HG02970 (cell line): ENCODE measurements at regions not wholly inside any gene's neighbourhood (a gene's known extent, or its start where the extent isn't known, plus 50 kb on each side); places are given as distances from the start of the nearest gene placed in this dataset.

ENCODE experiments used
- ATAC-seq: cut with Tn5 transposase; IDR thresholded peaks from one replicate; pipeline ENCODE4 v1.9.1; 2021; ENCODE audit warnings: mild to moderate bottlenecking, moderate library complexity, moderate number of reproducible peaks; ENCODE audit not compliant: unreplicated experiment, low FRiP score

GRCh38 chr6:40770794-40771193 is 183.6 kb upstream of the LRFN2 start:
- no peak for ATAC-seq

- no peak for ATAC-seq
Observed at GRCh38 chr6:40764726-40765125, 177.6 kb upstream of the LRFN2 start.

GRCh38 chr6:40762981-40763380 is 175.8 kb upstream of the LRFN2 start:
- no peak for ATAC-seq

GRCh38 chr6:40760887-40761286 is 173.7 kb upstream of the LRFN2 start:
- ATAC-seq, result no peak

GRCh38 chr6:40759838-40760237 is 172.7 kb upstream of the LRFN2 start:
- ATAC-seq, result no peak

GRCh38 chr6:40759264-40759663 is 172.1 kb upstream of the LRFN2 start:
- no peak for ATAC-seq

GRCh38 chr6:40755749-40756452 is 168.7 kb upstream of the LRFN2 start:
- ATAC-seq, result no peak

GRCh38 chr6:40755046-40755681 is 168.0 kb upstream of the LRFN2 start:
- ATAC-seq, result no peak

GRCh38 chr6:40754461-40755045 is 167.4 kb upstream of the LRFN2 start:
- ATAC-seq, result no peak

GRCh38 chr6:40753675-40754448 is 166.7 kb upstream of the LRFN2 start:
- no peak for ATAC-seq

GRCh38 chr6:40753048-40753447 is 165.9 kb upstream of the LRFN2 start:
- ATAC-seq, result no peak

- no peak for ATAC-seq
Observed at GRCh38 chr6:40744835-40745234, 157.7 kb upstream of the LRFN2 start.

- ATAC-seq, result no peak
Observed at GRCh38 chr6:40743690-40744446, 156.7 kb upstream of the LRFN2 start.

- no peak for ATAC-seq
Observed at GRCh38 chr6:40743226-40743625, 156.1 kb upstream of the LRFN2 start.

- ATAC-seq, result no peak
Observed at GRCh38 chr6:40740518-40740917, 153.4 kb upstream of the LRFN2 start.

- ATAC-seq, result no peak
Observed at GRCh38 chr6:40738551-40739193, 151.5 kb upstream of the LRFN2 start.

- no peak for ATAC-seq
Observed at GRCh38 chr6:40735521-40735920, 148.4 kb upstream of the LRFN2 start.

- ATAC-seq, result no peak
Observed at GRCh38 chr6:40735121-40735520, 148.0 kb upstream of the LRFN2 start.

GRCh38 chr6:40734607-40735006 is 147.4 kb upstream of the LRFN2 start:
- no peak for ATAC-seq
